NCI-H526 (cell line): ENCODE measurements at regions not wholly inside any gene's neighbourhood (a gene's known extent, or its start where the extent isn't known, plus 50 kb on each side); places are given as distances from the start of the nearest gene placed in this dataset.

Experiments used
- DNase-seq, 2 experiments: peaks; one replicate each; lab custom pipeline; 2025; lab: John Stamatoyannopoulos, UW

- DNase-seq, result no peak
Measured at GRCh38 chr18:76685860-76686259, 136.5 kb upstream of the ZNF236 start.

- DNase-seq, result no peak
Measured at GRCh38 chr18:76685402-76685801, 137.0 kb upstream of the ZNF236 start.

GRCh38 chr18:76684265-76684664 is 138.1 kb upstream of the ZNF236 start:
- no peak for DNase-seq

GRCh38 chr18:76679945-76680344 is 142.4 kb upstream of the ZNF236 start:
- no peak for DNase-seq

- DNase-seq, result peak in 1 of 2 experiments; percentile 50
Measured at GRCh38 chr18:76679259-76679658, 143.1 kb upstream of the ZNF236 start.

GRCh38 chr18:76678248-76678647 is 144.1 kb upstream of the ZNF236 start:
- DNase-seq, result no peak

GRCh38 chr18:76674596-76674995 is 147.8 kb upstream of the ZNF236 start:
- DNase-seq, result no peak

GRCh38 chr18:76673281-76674185 is 148.8 kb upstream of the ZNF236 start:
- no peak for DNase-seq

- DNase-seq, result no peak
Measured at GRCh38 chr18:76672627-76673026, 149.7 kb upstream of the ZNF236 start.

- no peak for DNase-seq
Measured at GRCh38 chr18:76670564-76671288, 151.6 kb upstream of the ZNF236 start.

- no peak for DNase-seq
Measured at GRCh38 chr18:76668546-76668945, 153.8 kb upstream of the ZNF236 start.

- no peak for DNase-seq
Measured at GRCh38 chr18:76668119-76668518, 154.2 kb upstream of the ZNF236 start.

- DNase-seq, result no peak
Measured at GRCh38 chr18:76667603-76668002, 154.8 kb upstream of the ZNF236 start.

- no peak for DNase-seq
Measured at GRCh38 chr18:76662626-76663025, 159.7 kb upstream of the ZNF236 start.

- no peak for DNase-seq
Measured at GRCh38 chr18:76660571-76661192, 161.7 kb upstream of the ZNF236 start.

- no peak for DNase-seq
Measured at GRCh38 chr18:76658627-76659026, 163.6 kb upstream of the ZNF516 start.

GRCh38 chr18:76657911-76658470 is 162.9 kb upstream of the ZNF516 start:
- DNase-seq, result no peak

GRCh38 chr18:76656925-76657827 is 162.1 kb upstream of the ZNF516 start:
- no peak for DNase-seq

- DNase-seq, result no peak
Measured at GRCh38 chr18:76654577-76654976, 159.5 kb upstream of the ZNF516 start.

- no peak for DNase-seq
Measured at GRCh38 chr18:76647322-76647721, 152.3 kb upstream of the ZNF516 start.

- no peak for DNase-seq
Measured at GRCh38 chr18:76644580-76644979, 149.5 kb upstream of the ZNF516 start.
